SU-DHL-6 (cell line): ENCODE measurements at regions not wholly inside any gene's neighbourhood (a gene's known extent, or its start where the extent isn't known, plus 50 kb on each side); places are given as distances from the start of the nearest gene placed in this dataset.

Source experiments
- H2AFZ ChIP-seq: fragments of 200-600 bp; sonication (generic); 2 replicates; pipeline ENCODE4 v1.6.1; 2014; ENCODE audit warnings: low read depth, mild to moderate bottlenecking, moderate library complexity, mixed read lengths, antibody characterized with exemption, low read length; ENCODE audit not compliant: severe bottlenecking
- H3F3A ChIP-seq: fragments of 200-600 bp; shearing (Covaris generic); 2 replicates; pipeline ENCODE4 v1.6.0; 2016; ENCODE audit warnings: antibody characterized with exemption, mild to moderate bottlenecking; ENCODE audit not compliant: insufficient read depth
- H3K27ac ChIP-seq: fragments of 200-600 bp; sonication (generic); 2 replicates; pipeline ENCODE4 v1.5.1; 2016; ENCODE audit warnings: low read depth, mild to moderate bottlenecking, low read length, moderate library complexity, mixed read lengths
- H3K27me3 ChIP-seq: fragments of 200-600 bp; sonication (generic), shearing (Covaris generic); 2 replicates; pipeline ENCODE4 v1.6.0; 2014; ENCODE audit warnings: mild to moderate bottlenecking, low read length
- H3K36me3 ChIP-seq: fragments of 200-600 bp; sonication (generic); 2 replicates; pipeline ENCODE4 v1.6.1; 2014; ENCODE audit warnings: mild to moderate bottlenecking, low read length, mixed read lengths
- H3K4me2 ChIP-seq: fragments of 300-600, 200-600 bp; shearing (Covaris generic), sonication (generic); 2 replicates; pipeline ENCODE4 v1.6.0; 2014; ENCODE audit warnings: low read length, low read depth, mild to moderate bottlenecking; ENCODE audit not compliant: poor library complexity, severe bottlenecking
- H3K4me3 ChIP-seq: fragments of 200-600 bp; sonication (generic); 2 replicates; pipeline ENCODE4 v1.5.1; 2014; ENCODE audit warnings: antibody characterized with exemption, low read length, mild to moderate bottlenecking, mixed read lengths; ENCODE audit not compliant: insufficient read depth, poor library complexity, severe bottlenecking
- H3K79me2 ChIP-seq: fragments of 200-600 bp; sonication (generic); 2 replicates; pipeline ENCODE4 v1.6.1; 2014; ENCODE audit warnings: mild to moderate bottlenecking, low read length, moderate library complexity; ENCODE audit not compliant: insufficient read depth
- H3K9ac ChIP-seq: fragments of 200-600 bp; sonication (generic); 2 replicates; pipeline ENCODE4 v1.7.0; 2014; ENCODE audit warnings: mild to moderate bottlenecking, low read length
- H3K9me2 ChIP-seq: fragments of 200-600 bp; sonication (generic); replicated peaks from 2 replicates; pipeline ENCODE4 v1.6.1; 2014; ENCODE audit warnings: low read length; ENCODE audit not compliant: insufficient read depth
- H3K9me3 ChIP-seq: fragments of 200-600 bp; sonication (generic); 2 replicates; pipeline ENCODE4 v1.6.1; 2014; ENCODE audit warnings: low read length, mixed read lengths; ENCODE audit not compliant: insufficient read depth
- H4K20me1 ChIP-seq: fragments of 200-600 bp; sonication (generic); 2 replicates; pipeline ENCODE4 v1.6.1; 2014; ENCODE audit warnings: low read depth, mild to moderate bottlenecking, antibody characterized with exemption, low read length, moderate library complexity, mixed read lengths
- EZH2phosphoT487 ChIP-seq: fragments of 200-600 bp; sonication (generic), shearing (Covaris generic); conservative IDR thresholded peaks from 2 replicates; pipeline ENCODE4 v1.6.1; 2018; ENCODE audit warnings: mild to moderate bottlenecking, antibody characterized with exemption, low read length, moderate library complexity, mixed read lengths
- TF ChIP-seq, protein P1 (sequence below): fragments of 200-600 bp; sonication (generic); IDR thresholded peaks from one replicate; pipeline ENCODE4 v1.5.1; 2017; ENCODE audit warnings: antibody characterized with exemption, mild to moderate bottlenecking, low read length, moderate library complexity; ENCODE audit not compliant: insufficient read depth, poor library complexity, severe bottlenecking

DNA sequence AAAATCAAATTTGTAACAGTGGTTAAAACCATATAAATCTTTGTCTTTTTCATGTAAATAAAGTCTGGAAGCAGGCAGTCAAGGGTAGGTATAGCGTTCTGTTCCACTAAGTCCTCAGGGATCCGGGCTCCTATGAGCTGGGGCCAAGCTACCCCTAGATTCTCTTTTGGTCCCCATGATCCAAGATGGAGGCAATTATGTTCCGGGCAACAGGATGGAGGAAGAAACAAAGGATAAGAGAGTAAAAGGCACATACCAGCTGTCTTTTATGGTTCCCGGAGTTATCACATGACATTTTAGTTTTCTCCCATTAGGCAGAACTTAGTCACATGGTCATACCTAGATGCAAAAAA, 224.4 kb upstream of the NFE2L3 start:
- no peaks in the 10 kb centered on the region for H3K36me3 ChIP-seq
- TF ChIP-seq, protein P1, sequence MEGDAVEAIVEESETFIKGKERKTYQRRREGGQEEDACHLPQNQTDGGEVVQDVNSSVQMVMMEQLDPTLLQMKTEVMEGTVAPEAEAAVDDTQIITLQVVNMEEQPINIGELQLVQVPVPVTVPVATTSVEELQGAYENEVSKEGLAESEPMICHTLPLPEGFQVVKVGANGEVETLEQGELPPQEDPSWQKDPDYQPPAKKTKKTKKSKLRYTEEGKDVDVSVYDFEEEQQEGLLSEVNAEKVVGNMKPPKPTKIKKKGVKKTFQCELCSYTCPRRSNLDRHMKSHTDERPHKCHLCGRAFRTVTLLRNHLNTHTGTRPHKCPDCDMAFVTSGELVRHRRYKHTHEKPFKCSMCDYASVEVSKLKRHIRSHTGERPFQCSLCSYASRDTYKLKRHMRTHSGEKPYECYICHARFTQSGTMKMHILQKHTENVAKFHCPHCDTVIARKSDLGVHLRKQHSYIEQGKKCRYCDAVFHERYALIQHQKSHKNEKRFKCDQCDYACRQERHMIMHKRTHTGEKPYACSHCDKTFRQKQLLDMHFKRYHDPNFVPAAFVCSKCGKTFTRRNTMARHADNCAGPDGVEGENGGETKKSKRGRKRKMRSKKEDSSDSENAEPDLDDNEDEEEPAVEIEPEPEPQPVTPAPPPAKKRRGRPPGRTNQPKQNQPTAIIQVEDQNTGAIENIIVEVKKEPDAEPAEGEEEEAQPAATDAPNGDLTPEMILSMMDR = no peak
- TF ChIP-seq EZH2phosphoT487 = no peak
- no peaks in the 10 kb centered on the region for H3F3A ChIP-seq
- no peaks in the 10 kb centered on the region for H3K9me2 ChIP-seq
- H3K27me3 ChIP-seq = no peaks in the 10 kb centered on the region
- no peak overlapping the region for H3K4me2 ChIP-seq
- no peak overlapping the region for H3K9ac ChIP-seq
- no peaks in the 10 kb centered on the region for H3K9me3 ChIP-seq
- H4K20me1 ChIP-seq = no peaks in the 10 kb centered on the region
- H3K27ac ChIP-seq = no peak overlapping the region
- no peak overlapping the region for H3K4me3 ChIP-seq
- no peaks in the 10 kb centered on the region for H3K79me2 ChIP-seq
- H2AFZ ChIP-seq = no peak overlapping the region

- Histone ChIP-seq H3K27me3 (no peaks in the 10 kb centered on the region), H3F3A (no peaks in the 10 kb centered on the region), H3K4me3 (no peak overlapping the region), H3K36me3 (no peaks in the 10 kb centered on the region), H3K4me2 (no peak overlapping the region), H2AFZ (no peak overlapping the region), H3K9me3 (peaks cover 8% of the 10 kb centered on the region; the same call in 1 of the 2 replicates), H3K9ac (no peak overlapping the region), H3K9me2 (no peaks in the 10 kb centered on the region), H4K20me1 (no peaks in the 10 kb centered on the region), H3K27ac (no peak overlapping the region), H3K79me2 (no peaks in the 10 kb centered on the region)
- no peak for TF ChIP-seq EZH2phosphoT487
- TF ChIP-seq, protein P1 = no peak
Observed at GRCh38 chr7:25928549-25929330, 223.3 kb upstream of the NFE2L3 start.

DNA sequence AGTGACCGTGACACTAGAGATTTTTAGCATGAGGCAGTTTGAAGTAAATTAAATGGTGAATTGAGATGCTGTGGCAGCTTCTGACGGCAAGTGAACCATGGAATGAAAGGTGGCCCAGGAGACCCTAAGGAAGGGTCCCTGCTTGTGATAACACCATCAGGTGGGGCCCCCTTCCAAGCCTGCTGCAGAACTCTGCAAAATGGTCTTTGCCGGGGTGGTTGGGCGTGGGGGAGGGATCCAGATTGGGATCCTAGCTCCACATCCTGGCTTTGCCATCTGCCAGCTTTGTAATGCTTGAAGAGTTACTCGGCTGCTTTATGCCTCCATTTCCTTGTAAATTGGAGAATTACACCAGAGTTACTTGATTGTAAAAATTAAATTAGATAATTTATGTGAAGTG, 222.6 kb upstream of the NFE2L3 start:
- no peaks in the 10 kb centered on the region for H3K27me3 ChIP-seq
- no peak overlapping the region for H3K4me2 ChIP-seq
- H3K4me3 ChIP-seq = no peak overlapping the region
- peaks cover 12% of the 10 kb centered on the region; the same call in 1 of the 2 replicates for H3K9me3 ChIP-seq
- H3K27ac ChIP-seq = no peak overlapping the region
- no peaks in the 10 kb centered on the region for H3F3A ChIP-seq
- H3K36me3 ChIP-seq = no peaks in the 10 kb centered on the region
- H3K79me2 ChIP-seq = no peaks in the 10 kb centered on the region
- no peaks in the 10 kb centered on the region for H4K20me1 ChIP-seq
- no peak overlapping the region for H2AFZ ChIP-seq
- no peak for TF ChIP-seq EZH2phosphoT487
- TF ChIP-seq, protein P1 = no peak
- H3K9ac ChIP-seq = no peak overlapping the region
- H3K9me2 ChIP-seq = no peaks in the 10 kb centered on the region
